COLO829 (cell line): ENCODE measurements at regions not wholly inside any gene's neighbourhood (a gene's known extent, or its start where the extent isn't known, plus 50 kb on each side); places are given as distances from the start of the nearest gene placed in this dataset.
A peak's percentile ranks its signal among the peaks of the same experiment; 100 is the strongest.
"Not testable (repeated sequence)": the region's sequence is repeated elsewhere in the genome, so short reads cannot be mapped to it uniquely, and the experiment has no call there.

Experiments used
- DNase-seq: peaks from one replicate; pipeline ENCODE4 v3.0.0; 2012; ENCODE audit warnings: low spot score

- no peak for DNase-seq
Measured at GRCh38 chr2:163187995-163188655, 349.6 kb upstream of the KCNH7 start.

GRCh38 chr2:163187119-163187518 is 348.6 kb upstream of the KCNH7 start:
- DNase-seq: no peak

- no peak for DNase-seq
Measured at GRCh38 chr2:163185160-163185559, 346.6 kb upstream of the KCNH7 start.

DNA sequence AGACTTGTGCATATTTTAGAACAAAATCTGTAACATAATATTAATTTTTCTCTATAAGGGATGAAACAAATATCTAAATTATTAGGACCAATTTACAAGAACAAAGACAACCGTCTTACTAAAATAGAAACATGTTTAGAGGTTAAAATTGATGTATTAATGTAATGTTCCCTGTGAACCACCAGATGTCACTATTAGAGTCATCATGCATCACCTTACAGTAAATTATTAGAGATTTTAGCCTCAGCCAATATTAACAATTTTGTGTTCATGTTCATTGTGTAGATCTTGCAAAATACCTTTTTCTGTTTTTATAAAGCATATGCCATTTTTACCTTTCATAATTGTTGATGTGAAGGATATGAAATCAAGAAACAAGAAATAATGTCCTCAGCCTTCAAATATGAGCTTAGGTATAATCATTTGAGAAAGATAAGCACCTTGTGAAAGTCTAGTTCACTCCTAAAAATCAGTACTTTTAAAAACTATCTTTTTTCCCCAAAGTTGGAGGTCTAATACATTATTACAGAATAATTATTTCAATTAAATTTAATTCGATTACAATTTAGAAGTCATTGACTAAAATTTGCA is 344.3 kb upstream of the KCNH7 start:
- peak; percentile 6 for DNase-seq

DNA sequence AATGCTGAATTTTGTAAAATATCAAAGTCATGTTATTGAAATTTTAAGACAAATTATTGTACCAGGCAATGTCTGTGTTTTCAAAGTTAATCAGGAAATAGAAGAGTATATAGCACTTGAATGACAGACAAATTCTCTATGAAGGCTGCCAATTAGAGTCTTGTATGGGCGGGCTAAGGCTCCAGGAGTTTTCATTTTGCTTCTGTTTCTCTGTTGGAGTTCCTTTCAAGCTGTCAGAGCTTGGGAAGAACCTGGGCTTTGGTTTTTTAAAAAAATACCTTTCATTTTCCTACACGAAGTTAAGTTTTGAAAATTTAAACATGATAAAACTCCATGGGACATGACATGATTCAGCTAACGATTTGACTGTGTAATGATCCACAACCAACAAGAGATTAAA is 339.0 kb upstream of the KCNH7 start:
- DNase-seq: no peak

- DNase-seq: no peak
Measured at GRCh38 chr2:163175294-163175693, 336.7 kb upstream of the KCNH7 start.

DNA sequence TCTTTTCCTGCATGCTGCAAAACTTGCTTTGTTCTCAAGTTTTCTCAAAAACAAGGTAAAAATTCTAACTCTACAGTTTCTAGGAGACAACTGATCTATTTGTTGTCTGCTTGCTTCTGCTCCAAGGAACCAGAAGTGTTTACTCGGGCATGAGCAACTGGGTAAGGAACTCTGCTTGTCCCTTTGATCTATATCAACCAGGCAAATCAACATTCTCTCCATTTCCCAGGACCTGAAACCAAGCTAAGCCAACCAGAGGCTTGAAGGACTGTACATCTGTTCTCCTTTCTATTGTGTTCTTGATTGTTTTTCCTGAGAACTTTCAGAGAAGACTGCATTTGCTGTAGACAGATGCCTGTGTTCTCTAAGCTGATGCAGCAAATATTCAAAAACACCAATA is 335.0 kb upstream of the KCNH7 start:
- DNase-seq: no peak

DNA sequence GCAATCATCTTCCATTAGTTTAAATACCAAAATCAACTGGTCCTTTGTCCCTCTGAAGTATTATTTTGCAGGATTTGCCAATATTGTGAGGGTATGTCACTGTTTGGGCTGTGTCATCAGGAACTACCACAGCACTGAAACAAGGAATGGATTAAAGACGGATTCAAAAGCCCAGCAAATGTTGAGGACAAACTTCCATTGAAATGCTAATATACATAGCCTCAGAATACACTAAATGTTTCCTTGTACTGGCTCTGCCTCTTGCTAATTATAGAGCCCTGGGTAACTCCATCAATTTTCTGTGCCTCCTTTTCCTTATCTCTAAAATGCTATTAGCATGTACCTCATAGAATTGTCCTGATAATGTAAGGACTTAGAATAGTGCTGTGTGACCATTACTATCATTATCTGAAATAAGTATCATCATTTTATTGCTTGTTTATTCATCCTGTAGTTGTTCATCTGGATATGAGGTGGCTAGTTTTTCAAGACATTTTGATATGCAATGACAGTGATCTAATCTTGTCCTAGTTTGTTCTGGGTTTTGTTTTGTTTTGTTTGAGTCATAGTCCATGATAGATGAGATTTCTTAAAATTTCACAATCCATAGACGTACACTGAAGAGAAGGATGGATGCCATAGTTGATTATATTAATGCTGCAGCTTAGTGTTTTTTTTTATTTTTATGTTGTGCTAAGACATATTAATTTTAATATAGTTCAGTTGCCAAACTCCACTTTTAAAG is 333.4 kb upstream of the KCNH7 start:
- DNase-seq: no peak

DNA sequence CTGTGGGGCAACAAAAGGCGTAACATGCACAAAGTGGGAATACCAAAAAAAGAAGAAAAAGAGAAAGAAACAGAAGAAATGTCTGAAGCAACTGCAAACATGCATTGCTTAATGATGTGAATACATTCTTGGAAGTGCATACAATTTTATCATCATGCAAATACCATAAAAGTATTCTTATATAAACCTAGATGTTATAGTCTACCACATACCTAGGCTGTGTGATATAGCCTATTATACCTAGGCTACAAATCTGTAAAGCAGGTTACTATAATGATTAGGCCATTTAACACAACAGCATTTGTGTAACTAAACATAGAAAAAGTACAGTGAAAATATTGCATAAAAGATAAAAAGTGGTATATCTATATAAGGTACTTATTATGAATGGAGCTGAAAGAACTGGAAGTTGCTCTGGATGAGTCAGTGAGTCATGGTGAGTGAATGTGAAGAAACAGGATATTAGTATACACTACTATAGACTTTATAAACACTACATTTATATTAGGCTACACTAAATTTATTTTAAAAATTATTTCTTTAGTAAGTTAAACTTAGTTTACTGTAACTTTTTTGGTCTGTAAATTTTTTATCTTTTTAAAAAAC is 319.4 kb upstream of the KCNH7 start:
- peak; percentile 56 for DNase-seq

DNA sequence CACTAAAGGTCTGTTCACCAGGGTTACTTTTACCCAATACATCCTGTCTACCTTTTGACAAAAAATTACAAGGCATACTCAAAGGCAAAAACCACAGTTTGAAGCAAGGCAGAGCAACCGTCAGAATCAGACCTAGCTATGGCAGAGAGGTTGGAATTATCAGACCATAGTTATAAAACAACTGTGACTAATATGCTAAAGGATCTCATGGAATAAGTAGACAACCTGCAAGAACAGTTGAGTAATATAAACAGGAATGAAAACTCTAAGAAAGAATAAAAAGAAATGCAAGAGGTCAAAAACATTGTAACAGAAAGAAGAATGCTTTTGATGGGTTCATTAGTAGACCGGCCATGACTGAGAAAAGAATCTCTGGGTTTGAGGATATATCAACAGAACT is 318.8 kb upstream of the KCNH7 start:
- DNase-seq: no peak

DNA sequence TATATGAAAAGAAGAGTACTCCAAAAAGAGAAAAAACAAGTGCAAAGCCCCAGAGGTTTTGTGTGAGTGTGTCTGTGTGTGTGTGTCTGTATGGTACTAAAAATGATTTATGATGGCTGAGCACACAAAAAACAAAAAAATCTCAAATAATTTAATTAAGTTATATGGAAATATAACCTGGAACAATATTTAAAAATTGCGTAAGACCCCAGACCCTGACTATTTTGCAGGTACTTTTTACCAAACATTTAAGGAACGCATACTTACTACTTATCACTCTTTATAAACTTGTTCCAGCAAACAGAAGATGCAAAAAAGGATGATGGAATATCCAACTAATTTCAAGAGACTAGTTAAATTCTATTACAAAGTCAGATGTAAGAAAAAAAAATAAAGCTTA is 317.4 kb upstream of the KCNH7 start:
- no peak for DNase-seq

- DNase-seq: peak; percentile 40
Measured at GRCh38 chr2:163155279-163155883, 316.8 kb upstream of the KCNH7 start.

DNA sequence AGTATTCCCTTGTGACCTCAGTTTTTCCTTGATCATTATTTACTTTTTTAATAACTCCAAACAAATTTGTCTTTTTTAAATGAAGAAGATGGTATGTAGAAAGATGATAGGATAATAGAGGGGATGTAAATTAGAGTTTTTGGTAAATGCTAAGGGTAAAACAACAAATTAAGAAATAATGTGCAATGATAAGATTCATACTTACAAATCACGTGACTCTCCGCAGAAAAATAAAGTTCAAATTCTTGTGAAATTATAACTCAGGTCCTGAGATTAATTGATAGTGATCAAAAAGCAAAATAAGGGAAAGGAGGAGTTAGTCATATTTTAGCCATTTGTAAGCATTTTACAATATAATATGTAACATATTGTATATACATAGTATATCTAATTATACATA is 304.1 kb upstream of the KCNH7 start:
- DNase-seq: no peak

DNA sequence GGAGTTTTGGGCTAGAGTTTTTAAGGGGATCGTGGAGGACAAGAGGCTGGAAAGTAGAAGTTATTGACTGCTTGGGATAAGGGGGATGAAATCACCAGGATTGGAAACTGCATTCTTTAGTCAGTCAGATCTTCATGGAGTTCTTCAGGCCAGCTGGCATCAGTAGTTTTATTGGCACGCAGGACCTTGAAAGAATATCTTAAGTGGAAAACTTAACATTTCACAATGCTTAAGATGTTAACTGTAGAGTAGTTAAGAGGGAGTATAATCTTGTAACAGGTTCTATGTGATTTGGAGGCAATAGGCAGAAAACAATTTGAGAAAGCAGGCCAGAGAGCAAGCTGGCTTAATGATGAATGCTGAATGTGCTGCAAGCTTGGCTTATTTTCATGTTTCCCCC is 300.4 kb upstream of the KCNH7 start:
- no peak for DNase-seq

GRCh38 chr2:163135256-163135655 is 296.7 kb upstream of the KCNH7 start:
- DNase-seq: no peak

DNA sequence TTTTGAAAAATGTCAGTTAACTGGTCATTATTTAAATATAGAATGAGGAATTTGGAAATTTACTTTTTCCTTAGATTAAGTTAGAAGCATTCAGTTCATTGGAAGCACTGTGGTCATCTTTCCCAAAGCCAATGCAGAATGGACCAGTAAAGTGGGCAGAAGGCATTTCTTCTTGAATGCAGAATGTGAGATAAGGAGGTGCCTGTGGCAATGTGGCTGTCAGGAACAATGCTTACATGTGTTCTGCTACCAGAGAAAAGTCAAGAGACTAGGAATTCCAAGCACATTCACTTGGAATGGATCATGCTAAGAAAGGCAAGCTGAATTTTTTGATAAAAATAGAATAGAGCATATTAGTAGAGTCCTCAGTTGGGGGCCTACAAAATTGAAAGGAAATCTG is 295.0 kb upstream of the KCNH7 start:
- peak; percentile 79 for DNase-seq

- DNase-seq: peak; percentile 26
Measured at GRCh38 chr2:163132850-163133249, 294.3 kb upstream of the KCNH7 start.

- not testable (repeated sequence) for DNase-seq
Measured at GRCh38 chr2:163132207-163132606, 293.6 kb upstream of the KCNH7 start.

- DNase-seq: no peak
Measured at GRCh38 chr2:163123526-163123925, 285.0 kb upstream of the KCNH7 start.

- DNase-seq: no peak
Measured at GRCh38 chr2:163122257-163122656, 283.7 kb upstream of the KCNH7 start.

DNA sequence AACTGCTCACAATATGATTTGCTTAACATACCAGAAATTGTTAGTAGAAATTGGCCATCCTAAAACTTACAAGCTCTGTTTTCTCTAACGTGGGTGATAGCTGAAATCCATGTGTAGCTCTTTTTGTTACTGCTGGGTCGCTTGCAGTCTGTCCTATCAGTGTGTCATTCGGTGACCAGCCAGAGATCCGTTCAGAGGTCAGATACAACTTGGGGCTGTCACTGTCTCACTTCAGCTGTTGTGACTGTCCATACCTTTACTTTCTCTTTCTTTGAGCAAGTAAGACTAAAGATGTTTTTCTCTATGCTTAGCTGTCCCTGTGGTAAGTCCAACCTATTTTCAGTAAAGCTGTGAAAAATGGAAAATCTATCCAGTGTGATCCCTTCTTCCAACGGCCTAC is 282.9 kb upstream of the KCNH7 start:
- no peak for DNase-seq

DNA sequence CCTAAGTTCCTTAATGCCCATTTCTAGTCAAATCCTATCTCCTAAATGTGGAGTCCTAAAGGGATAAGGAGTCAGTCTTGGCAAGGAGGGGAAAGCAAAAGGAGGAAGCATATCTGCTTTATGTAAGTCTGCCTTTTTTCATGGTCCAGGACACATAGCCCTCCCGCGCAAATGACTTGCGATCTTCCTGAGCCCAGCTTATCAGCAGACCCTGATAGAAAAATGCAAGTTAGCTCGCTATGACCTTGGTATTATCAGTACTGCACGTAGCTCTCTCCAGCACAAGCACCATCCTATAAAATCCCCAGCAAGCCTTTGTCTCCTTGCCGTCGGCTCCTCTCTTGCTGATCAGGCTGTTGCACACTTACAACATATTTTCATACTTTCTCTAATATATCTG is 281.4 kb upstream of the KCNH7 start:
- no peak for DNase-seq

DNA sequence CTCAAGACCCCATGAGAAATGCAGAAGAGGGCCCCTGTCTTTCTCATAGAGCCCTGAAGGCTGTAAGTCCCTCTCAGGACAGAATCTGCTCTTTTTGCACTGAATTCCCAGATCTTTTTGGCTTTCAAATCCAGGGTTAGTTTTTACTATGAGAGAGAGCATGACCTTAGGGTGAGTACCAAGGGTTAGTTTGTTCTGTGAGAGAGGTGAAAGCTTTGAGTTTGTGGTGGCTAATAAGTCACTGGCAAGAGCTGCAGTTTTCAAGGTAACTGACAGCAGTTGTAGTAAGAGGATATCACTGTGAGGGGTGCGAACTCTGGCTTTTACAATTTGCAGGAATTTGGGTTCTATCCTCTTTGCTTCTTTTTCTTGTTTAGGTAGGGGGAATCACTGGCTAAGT is 248.4 kb upstream of the KCNH7 start:
- DNase-seq: no peak
